Bronchial epithelial cell (primary cell): ENCODE measurements at regions not wholly inside any gene's neighbourhood (a gene's known extent, or its start where the extent isn't known, plus 50 kb on each side); places are given as distances from the start of the nearest gene placed in this dataset.
A peak's percentile ranks its signal among the peaks of the same experiment; 100 is the strongest.

Experiments
- DNase-seq: peaks from one replicate; pipeline ENCODE4 v3.0.0-alpha.2; 2010; ENCODE audit warnings: low read depth
- FAIRE-seq: peaks from 2 replicates; lab custom pipeline; 2011; peaks lifted over from hg19 to GRCh38; lab: Jason Lieb, UNC
- H3K27me3 ChIP-seq: 2 replicates; pipeline ENCODE4 v1.5.1; 2011; ENCODE audit warnings: low read length; ENCODE audit not compliant: control insufficient read depth, insufficient read depth
- H3K36me3 ChIP-seq: 2 replicates; pipeline ENCODE4 v1.5.1; 2011; ENCODE audit warnings: low read length; ENCODE audit not compliant: control insufficient read depth, insufficient read depth
- H3K4me3 ChIP-seq: 2 replicates; pipeline ENCODE4 v1.5.1; 2011; ENCODE audit warnings: mild to moderate bottlenecking, low read depth, low read length, control low read depth
- TF ChIP-seq, protein P1 (sequence below): IDR thresholded peaks from 2 replicates; pipeline ENCODE4 v1.5.1; 2011; ENCODE audit warnings: mild to moderate bottlenecking, moderate library complexity, low read length, control low read depth, inconsistent platforms; ENCODE audit not compliant: insufficient read depth, severe bottlenecking

DNA sequence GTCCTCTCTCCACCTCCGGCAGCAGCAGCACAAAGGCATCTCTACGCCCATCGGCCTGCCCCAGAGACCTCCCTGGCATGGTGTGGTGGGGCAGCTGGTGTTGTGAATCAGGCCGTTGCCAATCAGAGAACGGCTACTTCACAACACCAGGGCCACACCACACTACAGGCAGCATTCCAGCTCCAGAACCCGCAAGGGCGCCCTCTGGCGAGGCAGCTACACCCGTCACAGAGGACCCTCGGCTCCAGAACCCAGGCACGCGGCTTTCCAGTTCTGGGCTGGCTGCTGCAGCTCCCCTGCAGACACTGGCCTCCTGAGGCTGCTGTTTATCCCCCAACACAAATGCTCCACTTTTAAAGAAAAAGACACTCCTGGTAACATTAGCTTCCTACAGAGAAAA lies 127.5 kb upstream of the TOPAZ1 start:
- FAIRE-seq (no peak), DNase-seq (no peak)
- TF ChIP-seq, protein P1, sequence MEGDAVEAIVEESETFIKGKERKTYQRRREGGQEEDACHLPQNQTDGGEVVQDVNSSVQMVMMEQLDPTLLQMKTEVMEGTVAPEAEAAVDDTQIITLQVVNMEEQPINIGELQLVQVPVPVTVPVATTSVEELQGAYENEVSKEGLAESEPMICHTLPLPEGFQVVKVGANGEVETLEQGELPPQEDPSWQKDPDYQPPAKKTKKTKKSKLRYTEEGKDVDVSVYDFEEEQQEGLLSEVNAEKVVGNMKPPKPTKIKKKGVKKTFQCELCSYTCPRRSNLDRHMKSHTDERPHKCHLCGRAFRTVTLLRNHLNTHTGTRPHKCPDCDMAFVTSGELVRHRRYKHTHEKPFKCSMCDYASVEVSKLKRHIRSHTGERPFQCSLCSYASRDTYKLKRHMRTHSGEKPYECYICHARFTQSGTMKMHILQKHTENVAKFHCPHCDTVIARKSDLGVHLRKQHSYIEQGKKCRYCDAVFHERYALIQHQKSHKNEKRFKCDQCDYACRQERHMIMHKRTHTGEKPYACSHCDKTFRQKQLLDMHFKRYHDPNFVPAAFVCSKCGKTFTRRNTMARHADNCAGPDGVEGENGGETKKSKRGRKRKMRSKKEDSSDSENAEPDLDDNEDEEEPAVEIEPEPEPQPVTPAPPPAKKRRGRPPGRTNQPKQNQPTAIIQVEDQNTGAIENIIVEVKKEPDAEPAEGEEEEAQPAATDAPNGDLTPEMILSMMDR = peak; percentile 53
- Histone ChIP-seq H3K4me3 (no peak overlapping the region), H3K36me3 (no peaks in the 10 kb centered on the region), H3K27me3 (no peaks in the 10 kb centered on the region)

DNA sequence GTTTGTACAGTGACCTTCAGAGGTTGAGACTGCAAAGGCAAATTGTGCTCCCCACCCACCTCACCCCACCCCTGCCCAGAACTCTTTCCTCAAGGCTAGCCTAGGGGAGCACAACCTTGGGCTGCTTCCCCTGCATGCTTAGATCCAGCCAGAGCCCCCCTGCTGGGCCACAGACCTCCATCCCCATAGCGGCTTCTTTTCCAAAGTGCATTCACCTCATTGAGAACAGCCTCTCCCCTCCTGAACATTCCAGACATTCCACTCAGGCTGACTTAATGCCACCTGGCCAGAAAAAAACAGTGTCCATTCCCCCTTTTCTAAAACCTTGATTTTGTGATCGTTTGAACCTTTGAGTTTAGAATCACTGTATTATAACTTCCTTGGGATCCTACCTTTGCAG lies 124.4 kb upstream of the TOPAZ1 start:
- no peak for FAIRE-seq
- Histone ChIP-seq H3K36me3 (no peaks in the 10 kb centered on the region), H3K4me3 (no peak overlapping the region), H3K27me3 (no peaks in the 10 kb centered on the region)
- DNase-seq = no peak
- TF ChIP-seq, protein P1 = no peak

DNA sequence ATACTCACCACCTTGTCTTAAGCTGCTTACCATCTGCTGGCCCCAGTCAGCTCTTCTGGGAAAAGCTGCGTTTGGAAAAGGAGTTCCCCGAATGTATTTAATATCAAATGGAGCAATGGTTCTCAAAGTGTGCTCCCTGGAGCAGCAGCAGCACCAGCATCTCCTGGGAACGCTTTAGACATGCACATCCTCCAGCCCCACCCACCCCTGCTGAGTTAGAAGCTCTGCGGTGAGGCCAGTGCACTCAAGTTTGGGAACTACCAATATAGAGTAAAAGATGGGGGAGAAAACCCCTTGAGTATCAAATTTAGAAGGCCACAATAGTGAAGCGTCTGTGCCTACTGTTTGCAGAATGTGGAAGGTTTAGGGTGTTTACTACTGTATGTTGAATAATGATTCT lies 124.0 kb upstream of the TOPAZ1 start:
- no peaks in the 10 kb centered on the region for H3K27me3 ChIP-seq
- DNase-seq (no peak), FAIRE-seq (no peak)
- H3K4me3 ChIP-seq = no peak overlapping the region
- TF ChIP-seq, protein P1 = no peak
- H3K36me3 ChIP-seq = no peaks in the 10 kb centered on the region

DNA sequence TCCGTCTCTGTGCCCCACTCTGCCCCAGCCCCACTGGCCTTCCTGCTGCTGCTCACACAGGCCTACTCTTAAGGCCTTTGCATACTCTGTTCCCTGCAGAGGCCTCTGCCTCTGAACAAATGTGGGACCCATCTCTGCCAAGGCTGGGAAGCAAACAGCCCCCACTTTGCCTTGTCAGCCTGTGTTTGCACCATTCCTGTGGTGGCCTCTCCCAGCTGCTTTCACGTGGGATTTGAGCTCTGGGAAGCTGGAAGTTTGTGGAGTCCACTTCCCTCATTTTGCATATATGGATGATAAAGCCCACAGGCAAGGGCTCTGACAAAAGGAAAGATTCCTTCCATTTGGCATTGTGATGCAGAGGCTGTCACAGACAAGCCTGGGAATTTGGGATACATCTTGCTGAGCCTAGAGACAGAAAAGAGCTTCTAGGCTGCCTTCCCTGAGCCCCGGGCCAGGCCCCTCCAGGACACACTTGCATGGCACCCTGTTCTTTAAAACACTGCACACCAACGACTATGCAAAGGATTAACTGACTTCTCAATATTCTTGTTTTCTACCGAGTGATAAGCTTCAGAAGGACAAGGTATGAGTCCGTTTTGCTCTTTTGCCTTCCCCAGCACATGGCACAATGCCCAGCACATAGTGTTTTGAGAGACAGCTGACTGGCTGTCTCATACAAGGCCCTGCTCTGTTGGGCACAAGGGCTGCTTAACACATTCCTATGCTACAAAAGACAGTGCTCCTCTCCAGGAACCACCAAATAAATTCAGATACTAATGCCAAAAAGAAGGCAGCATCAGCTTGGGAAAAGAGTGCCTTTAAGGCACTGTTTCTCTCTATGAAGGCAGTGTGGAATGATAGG lies 120.7 kb upstream of the TOPAZ1 start:
- no peaks in the 10 kb centered on the region for H3K36me3 ChIP-seq
- TF ChIP-seq, protein P1 = no peak
- DNase-seq (no peak), FAIRE-seq (peak; percentile 43)
- H3K27me3 ChIP-seq = no peaks in the 10 kb centered on the region
- H3K4me3 ChIP-seq = no peak overlapping the region

DNA sequence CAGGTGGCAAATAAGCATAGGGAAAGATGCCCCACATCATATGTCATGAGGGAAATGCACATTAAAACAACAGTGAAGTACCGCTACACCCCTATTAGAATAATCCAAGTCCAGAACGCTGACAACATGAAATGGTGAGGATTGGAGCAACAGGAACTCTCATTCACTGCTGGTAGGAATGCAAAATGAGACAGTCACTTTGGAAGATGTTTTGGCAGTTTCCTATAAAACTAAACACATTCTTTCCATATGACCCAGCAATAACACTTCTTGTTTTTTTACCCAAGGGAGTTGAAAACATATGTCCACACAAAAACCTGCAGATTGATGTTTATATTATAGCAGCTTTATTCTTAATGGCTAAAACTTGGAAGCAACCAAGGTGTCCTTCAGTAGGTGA lies 116.4 kb upstream of the TOPAZ1 start:
- Histone ChIP-seq H3K36me3 (no peaks in the 10 kb centered on the region), H3K4me3 (no peak overlapping the region), H3K27me3 (no peaks in the 10 kb centered on the region)
- TF ChIP-seq, protein P1 = no peak
- FAIRE-seq = no peak
- DNase-seq = no peak
